ENCODE measurements at regions not wholly inside any gene's neighbourhood (a gene's known extent, or its start where the extent isn't known, plus 50 kb on each side); places are given as distances from the start of the nearest gene placed in this dataset.

DNA sequence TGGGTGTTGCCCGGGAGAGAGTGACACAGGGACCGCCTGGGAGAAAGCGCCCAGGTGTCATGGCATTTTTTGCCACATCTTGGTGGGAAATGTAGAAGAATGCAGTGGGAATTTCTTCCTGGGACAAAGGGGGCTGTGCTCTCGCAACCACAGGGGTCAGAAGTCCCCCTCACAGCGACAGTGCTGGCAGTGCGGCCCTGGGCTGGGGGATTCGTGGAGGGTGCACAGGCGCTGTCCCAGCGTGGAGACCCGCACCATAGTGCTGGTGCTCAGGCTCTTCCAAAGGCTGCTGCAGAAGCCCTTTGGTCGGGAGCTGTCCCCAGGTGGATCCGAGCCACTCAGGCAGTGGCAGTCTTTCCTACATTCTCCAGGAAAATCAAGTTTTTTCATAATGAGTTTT lies 128.8 kb upstream of the SOX11 start:
- H2AFZ ChIP-seq (ENCODE audit: low read length), result no peak overlapping the region
- peaks cover 59% of the 10 kb centered on the region for H3K9me3 ChIP-seq (ENCODE audit: low read length)
- BruUV-seq (replicated peaks), result no TSS peak
- no peak overlapping the region for H3K27ac ChIP-seq (ENCODE audit: extremely low read length, insufficient read depth, low read length)
- 13% methylated on average over 11 of the region's 12 CpGs for WGBS (ENCODE audit: low lambda C conversion rate)
- ATAC-seq (no peak), DNase-seq (ENCODE audit: low spot score) (no peak), FAIRE-seq (no peak)
- no peaks in the 10 kb centered on the region for H3K27me3 ChIP-seq (ENCODE audit: control insufficient read depth in 1 of 2, insufficient read depth in 2 of 2, low read length in 2 of 2)
- H3K4me3 ChIP-seq (replicated peaks in 1 of 3; ENCODE audit: insufficient read depth in 1 of 3, low read depth in 2 of 3, low read length in 3 of 3), result no peak overlapping the region
- in situ Hi-C loops (cut with HindIII; ENCODE audit: extremely low pct_ligation_motif_present, low pct_unique_long_range_greater_than_20kb) (no loop called here), intact Hi-C loops (cut with micrococcal nuclease; ENCODE audit: unreplicated experiment) (no loop called here)
- H3K4me1 ChIP-seq (ENCODE audit: insufficient read depth, low read length), result no peaks in the 10 kb centered on the region
- ChIA-PET POLR2A (no interaction called here), CTCF (ENCODE audit: low intra/inter-chr PET ratio, low total read pairs) (no interaction called here)
- H3K79me2 ChIP-seq (ENCODE audit: insufficient read depth, low read length), result no peaks in the 10 kb centered on the region
- H4K20me1 ChIP-seq (ENCODE audit: insufficient read depth, low read length), result no peaks in the 10 kb centered on the region
- H3K4me2 ChIP-seq (ENCODE audit: low read depth, low read length), result no peak overlapping the region
- H3K36me3 ChIP-seq (replicated peaks in 1 of 2; ENCODE audit: control insufficient read depth in 1 of 2, insufficient read depth in 2 of 2, low read length in 2 of 2), result no peaks in the 10 kb centered on the region
- no peak for TF ChIP-seq ZNF552 (CRISPR knock-in tag; IDR thresholded peaks at IDR 0.05; ENCODE audit: borderline replicate concordance)
- TF ChIP-seq ZNF563 (CRISPR knock-in tag; IDR thresholded peaks at IDR 0.05), result no peak
- no peak for TF ChIP-seq SRY (CRISPR knock-in tag; IDR thresholded peaks at IDR 0.05)
- TF ChIP-seq PPARG (CRISPR knock-in tag; conservative IDR thresholded peaks at IDR 0.05), result no peak
- TF ChIP-seq CREM (IDR thresholded peaks at IDR 0.05), result no peak
- TF ChIP-seq CREM (CRISPR knock-in tag; IDR thresholded peaks at IDR 0.05), result no peak
- TF ChIP-seq ETV5 (CRISPR knock-in tag; IDR thresholded peaks at IDR 0.05; ENCODE audit: borderline replicate concordance), result no peak
- no peak for TF ChIP-seq NR2F6 (IDR thresholded peaks at IDR 0.05)
- no peak for TF ChIP-seq NR2F6 (CRISPR knock-in tag; IDR thresholded peaks at IDR 0.05)
- TF ChIP-seq ZNF136 (CRISPR knock-in tag; IDR thresholded peaks at IDR 0.05; ENCODE audit: low read depth), result no peak
- no peak for TF ChIP-seq MTF1 (CRISPR knock-in tag; IDR thresholded peaks at IDR 0.05)
- TF ChIP-seq ZNF326 (CRISPR knock-in tag; IDR thresholded peaks at IDR 0.05; ENCODE audit: borderline replicate concordance), result no peak
- TF ChIP-seq GMEB2 (CRISPR knock-in tag; IDR thresholded peaks at IDR 0.05; ENCODE audit: low read depth), result no peak
- no peak for TF ChIP-seq JUN (CRISPR knock-in tag; IDR thresholded peaks at IDR 0.05)
- TF ChIP-seq, protein P1, sequence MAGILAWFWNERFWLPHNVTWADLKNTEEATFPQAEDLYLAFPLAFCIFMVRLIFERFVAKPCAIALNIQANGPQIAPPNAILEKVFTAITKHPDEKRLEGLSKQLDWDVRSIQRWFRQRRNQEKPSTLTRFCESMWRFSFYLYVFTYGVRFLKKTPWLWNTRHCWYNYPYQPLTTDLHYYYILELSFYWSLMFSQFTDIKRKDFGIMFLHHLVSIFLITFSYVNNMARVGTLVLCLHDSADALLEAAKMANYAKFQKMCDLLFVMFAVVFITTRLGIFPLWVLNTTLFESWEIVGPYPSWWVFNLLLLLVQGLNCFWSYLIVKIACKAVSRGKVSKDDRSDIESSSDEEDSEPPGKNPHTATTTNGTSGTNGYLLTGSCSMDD (CRISPR knock-in tag; IDR thresholded peaks at IDR 0.05), result no peak
- no peak overlapping the region for H3K9ac ChIP-seq (ENCODE audit: insufficient read depth, low read depth, low read length)
